WTC11 (cell line): ENCODE measurements at regions not wholly inside any gene's neighbourhood (a gene's known extent, or its start where the extent isn't known, plus 50 kb on each side); places are given as distances from the start of the nearest gene placed in this dataset.

Experiments
- ATAC-seq: fragments of 200-7000 bp; cut with Tn5 transposase; 2 replicates; pipeline ENCODE4 v1.10.0; 2021; ENCODE audit warnings: mild to moderate bottlenecking, moderate library complexity
- CTCF ChIA-PET: fragments of 300-600 bp; sonication (Branson Sonifier 250); formaldehyde crosslinking; loops from one replicate; lab custom pipeline; 2021; ENCODE audit warnings: antibody characterized with exemption; lab: Charles Lee
- POLR2A ChIA-PET: fragments of 350-600 bp; sonication (Branson Sonifier 250); formaldehyde crosslinking; loops from one replicate; lab custom pipeline; 2021; ENCODE audit warnings: antibody characterized with exemption; lab: Charles Lee
- DNase-seq: peaks from one replicate; pipeline ENCODE4 v3.0.0; 2021; ENCODE audit warnings: low spot score
- H3K27ac Mint-ChIP-seq: 2 replicates; pipeline ENCODE4 v1.8.0; 2021; ENCODE audit warnings: mixed read lengths
- H3K27me3 Mint-ChIP-seq: 2 replicates; pipeline ENCODE4 v1.8.0; 2021; ENCODE audit warnings: low read depth, mild to moderate bottlenecking, moderate library complexity, mixed read lengths
- H3K36me3 Mint-ChIP-seq: 2 replicates; pipeline ENCODE4 v1.8.0; 2021; ENCODE audit warnings: mixed read lengths
- H3K4me1 Mint-ChIP-seq: 2 replicates; pipeline ENCODE4 v1.8.0; 2022; ENCODE audit warnings: mixed read lengths
- H3K4me3 Mint-ChIP-seq: 2 replicates; pipeline ENCODE4 v1.8.0; 2021; ENCODE audit warnings: mild to moderate bottlenecking, moderate library complexity, mixed read lengths
- H3K9me3 Mint-ChIP-seq: 2 replicates; pipeline ENCODE4 v1.8.0; 2021; ENCODE audit warnings: mixed read lengths
- JUN ChIP-seq: sonication (generic); formaldehyde crosslinking; IDR thresholded peaks from 2 replicates; pipeline ENCODE4 v1.8.0; 2023; ENCODE audit warnings: mild to moderate bottlenecking, missing genetic modification reagents
- NFE2L1 ChIP-seq: sonication (generic); formaldehyde crosslinking; IDR thresholded peaks from 2 replicates; pipeline ENCODE4 v1.8.1; 2023; ENCODE audit warnings: missing genetic modification reagents
- NR1H2 ChIP-seq: sonication (generic); formaldehyde crosslinking; IDR thresholded peaks from 2 replicates; pipeline ENCODE4 v1.9.0; 2021; ENCODE audit warnings: mild to moderate bottlenecking, moderate library complexity, missing genetic modification reagents
- SOX15 ChIP-seq: fragments of 250-450 bp; sonication (Bioruptor Pico); IDR thresholded peaks from 2 replicates; pipeline ENCODE4 v1.9.0; 2021; ENCODE audit warnings: mild to moderate bottlenecking
- ZNF317 ChIP-seq: sonication (generic); formaldehyde crosslinking; IDR thresholded peaks from 2 replicates; pipeline ENCODE4 v1.8.1; 2023; ENCODE audit warnings: low read depth, mild to moderate bottlenecking, moderate library complexity, missing genetic modification reagents, borderline replicate concordance
- ZNF396 ChIP-seq: fragments of 250-450 bp; sonication (Bioruptor Pico); IDR thresholded peaks from 2 replicates; pipeline ENCODE4 v1.8.0; 2021; ENCODE audit warnings: mild to moderate bottlenecking, moderate library complexity, borderline replicate concordance
- ZNF671 ChIP-seq: fragments of 250-450 bp; sonication (Bioruptor Pico); IDR thresholded peaks from 2 replicates; pipeline ENCODE4 v1.8.0; 2021; ENCODE audit warnings: mild to moderate bottlenecking
- TF ChIP-seq, protein P1 (sequence below): sonication (generic); formaldehyde crosslinking; IDR thresholded peaks from 2 replicates; pipeline ENCODE4 v1.8.0; 2022; ENCODE audit warnings: mild to moderate bottlenecking, missing genetic modification reagents
- TF ChIP-seq, protein P2 (sequence below): sonication (generic); formaldehyde crosslinking; IDR thresholded peaks from 2 replicates; pipeline ENCODE4 v1.8.1; 2022; ENCODE audit warnings: missing genetic modification reagents, borderline replicate concordance
- TF ChIP-seq, protein P3 (sequence below): sonication (generic); formaldehyde crosslinking; IDR thresholded peaks from 2 replicates; pipeline ENCODE4 v1.8.1; 2022; ENCODE audit warnings: low read depth, missing genetic modification reagents, borderline replicate concordance
- TF ChIP-seq, protein P4 (sequence below): fragments of 250-450 bp; sonication (Bioruptor Pico); IDR thresholded peaks from 2 replicates; pipeline ENCODE4 v1.9.0; 2021; ENCODE audit warnings: moderate library complexity, mild to moderate bottlenecking, inconsistent platforms, borderline replicate concordance
- TF ChIP-seq, protein P5 (sequence below): sonication (generic); formaldehyde crosslinking; IDR thresholded peaks from 2 replicates; pipeline ENCODE4 v1.8.0; 2023; ENCODE audit warnings: missing genetic modification reagents, mild to moderate bottlenecking, borderline replicate concordance
- TF ChIP-seq, protein P6 (sequence below): sonication (generic); formaldehyde crosslinking; IDR thresholded peaks from 2 replicates; pipeline ENCODE4 v1.8.1; 2023; ENCODE audit warnings: mild to moderate bottlenecking, missing genetic modification reagents, moderate library complexity
- TF ChIP-seq, protein P7 (sequence below): fragments of 250-450 bp; sonication (Bioruptor Pico); IDR thresholded peaks from 2 replicates; pipeline ENCODE4 v2.1.2; 2022; ENCODE audit warnings: mild to moderate bottlenecking, moderate library complexity
- TF ChIP-seq, protein P8 (sequence below): sonication (generic); formaldehyde crosslinking; IDR thresholded peaks from 2 replicates; pipeline ENCODE4 v1.8.1; 2022; ENCODE audit warnings: mild to moderate bottlenecking, moderate library complexity, missing genetic modification reagents
- TF ChIP-seq, protein P9 (sequence below): fragments of 250-450 bp; sonication (Bioruptor Pico); conservative IDR thresholded peaks from 2 replicates; pipeline ENCODE4 v1.9.0; 2021; ENCODE audit warnings: mild to moderate bottlenecking
- TF ChIP-seq, protein P10 (sequence below): sonication (generic); formaldehyde crosslinking; IDR thresholded peaks from 2 replicates; pipeline ENCODE4 v1.8.0; 2022; ENCODE audit warnings: mild to moderate bottlenecking, missing genetic modification reagents

DNA sequence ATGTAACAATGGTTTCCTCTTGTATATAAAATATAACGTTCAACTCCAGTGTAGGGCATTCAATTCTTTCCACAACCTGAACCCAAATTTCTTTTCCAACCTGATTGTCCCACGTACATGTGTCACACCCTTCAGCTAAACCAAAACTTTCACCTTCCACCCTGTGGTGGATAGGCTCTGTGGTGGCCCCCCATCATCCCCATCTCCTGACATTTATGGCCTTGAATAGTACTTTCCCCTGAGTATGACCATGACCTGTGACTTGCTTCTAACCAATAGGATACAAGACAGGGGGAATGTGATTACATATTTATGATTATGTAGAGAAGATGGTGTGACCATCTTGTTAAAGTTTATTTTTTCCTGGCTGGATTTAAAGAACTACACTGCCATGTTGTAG lies 377.0 kb downstream of the PTPRC start:
- TF ChIP-seq, protein P1, sequence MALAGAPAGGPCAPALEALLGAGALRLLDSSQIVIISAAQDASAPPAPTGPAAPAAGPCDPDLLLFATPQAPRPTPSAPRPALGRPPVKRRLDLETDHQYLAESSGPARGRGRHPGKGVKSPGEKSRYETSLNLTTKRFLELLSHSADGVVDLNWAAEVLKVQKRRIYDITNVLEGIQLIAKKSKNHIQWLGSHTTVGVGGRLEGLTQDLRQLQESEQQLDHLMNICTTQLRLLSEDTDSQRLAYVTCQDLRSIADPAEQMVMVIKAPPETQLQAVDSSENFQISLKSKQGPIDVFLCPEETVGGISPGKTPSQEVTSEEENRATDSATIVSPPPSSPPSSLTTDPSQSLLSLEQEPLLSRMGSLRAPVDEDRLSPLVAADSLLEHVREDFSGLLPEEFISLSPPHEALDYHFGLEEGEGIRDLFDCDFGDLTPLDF (CRISPR knock-in tag), result no peak
- TF ChIP-seq, protein P2, sequence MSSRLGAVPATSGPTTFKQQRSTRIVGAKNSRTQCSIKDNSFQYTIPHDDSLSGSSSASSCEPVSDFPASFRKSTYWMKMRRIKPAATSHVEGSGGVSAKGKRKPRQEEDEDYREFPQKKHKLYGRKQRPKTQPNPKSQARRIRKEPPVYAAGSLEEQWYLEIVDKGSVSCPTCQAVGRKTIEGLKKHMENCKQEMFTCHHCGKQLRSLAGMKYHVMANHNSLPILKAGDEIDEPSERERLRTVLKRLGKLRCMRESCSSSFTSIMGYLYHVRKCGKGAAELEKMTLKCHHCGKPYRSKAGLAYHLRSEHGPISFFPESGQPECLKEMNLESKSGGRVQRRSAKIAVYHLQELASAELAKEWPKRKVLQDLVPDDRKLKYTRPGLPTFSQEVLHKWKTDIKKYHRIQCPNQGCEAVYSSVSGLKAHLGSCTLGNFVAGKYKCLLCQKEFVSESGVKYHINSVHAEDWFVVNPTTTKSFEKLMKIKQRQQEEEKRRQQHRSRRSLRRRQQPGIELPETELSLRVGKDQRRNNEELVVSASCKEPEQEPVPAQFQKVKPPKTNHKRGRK (CRISPR knock-in tag), result no peak
- TF ChIP-seq NFE2L1 (CRISPR knock-in tag), result no peak
- no peak for TF ChIP-seq ZNF317 (CRISPR knock-in tag)
- no peak for TF ChIP-seq ZNF671 (CRISPR knock-in tag)
- TF ChIP-seq, protein P3, sequence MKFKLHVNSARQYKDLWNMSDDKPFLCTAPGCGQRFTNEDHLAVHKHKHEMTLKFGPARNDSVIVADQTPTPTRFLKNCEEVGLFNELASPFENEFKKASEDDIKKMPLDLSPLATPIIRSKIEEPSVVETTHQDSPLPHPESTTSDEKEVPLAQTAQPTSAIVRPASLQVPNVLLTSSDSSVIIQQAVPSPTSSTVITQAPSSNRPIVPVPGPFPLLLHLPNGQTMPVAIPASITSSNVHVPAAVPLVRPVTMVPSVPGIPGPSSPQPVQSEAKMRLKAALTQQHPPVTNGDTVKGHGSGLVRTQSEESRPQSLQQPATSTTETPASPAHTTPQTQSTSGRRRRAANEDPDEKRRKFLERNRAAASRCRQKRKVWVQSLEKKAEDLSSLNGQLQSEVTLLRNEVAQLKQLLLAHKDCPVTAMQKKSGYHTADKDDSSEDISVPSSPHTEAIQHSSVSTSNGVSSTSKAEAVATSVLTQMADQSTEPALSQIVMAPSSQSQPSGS (CRISPR knock-in tag), result no peak
- TF ChIP-seq NR1H2 (CRISPR knock-in tag), result no peak
- TF ChIP-seq, protein P4, sequence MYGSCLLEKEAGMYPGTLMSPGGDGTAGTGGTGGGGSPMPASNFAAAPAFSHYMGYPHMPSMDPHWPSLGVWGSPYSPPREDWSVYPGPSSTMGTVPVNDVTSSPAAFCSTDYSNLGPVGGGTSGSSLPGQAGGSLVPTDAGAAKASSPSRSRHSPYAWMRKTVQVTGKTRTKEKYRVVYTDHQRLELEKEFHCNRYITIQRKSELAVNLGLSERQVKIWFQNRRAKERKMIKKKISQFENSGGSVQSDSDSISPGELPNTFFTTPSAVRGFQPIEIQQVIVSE, result no peak
- TF ChIP-seq ZNF396 (CRISPR knock-in tag), result no peak
- no peak for TF ChIP-seq SOX15
- TF ChIP-seq, protein P5, sequence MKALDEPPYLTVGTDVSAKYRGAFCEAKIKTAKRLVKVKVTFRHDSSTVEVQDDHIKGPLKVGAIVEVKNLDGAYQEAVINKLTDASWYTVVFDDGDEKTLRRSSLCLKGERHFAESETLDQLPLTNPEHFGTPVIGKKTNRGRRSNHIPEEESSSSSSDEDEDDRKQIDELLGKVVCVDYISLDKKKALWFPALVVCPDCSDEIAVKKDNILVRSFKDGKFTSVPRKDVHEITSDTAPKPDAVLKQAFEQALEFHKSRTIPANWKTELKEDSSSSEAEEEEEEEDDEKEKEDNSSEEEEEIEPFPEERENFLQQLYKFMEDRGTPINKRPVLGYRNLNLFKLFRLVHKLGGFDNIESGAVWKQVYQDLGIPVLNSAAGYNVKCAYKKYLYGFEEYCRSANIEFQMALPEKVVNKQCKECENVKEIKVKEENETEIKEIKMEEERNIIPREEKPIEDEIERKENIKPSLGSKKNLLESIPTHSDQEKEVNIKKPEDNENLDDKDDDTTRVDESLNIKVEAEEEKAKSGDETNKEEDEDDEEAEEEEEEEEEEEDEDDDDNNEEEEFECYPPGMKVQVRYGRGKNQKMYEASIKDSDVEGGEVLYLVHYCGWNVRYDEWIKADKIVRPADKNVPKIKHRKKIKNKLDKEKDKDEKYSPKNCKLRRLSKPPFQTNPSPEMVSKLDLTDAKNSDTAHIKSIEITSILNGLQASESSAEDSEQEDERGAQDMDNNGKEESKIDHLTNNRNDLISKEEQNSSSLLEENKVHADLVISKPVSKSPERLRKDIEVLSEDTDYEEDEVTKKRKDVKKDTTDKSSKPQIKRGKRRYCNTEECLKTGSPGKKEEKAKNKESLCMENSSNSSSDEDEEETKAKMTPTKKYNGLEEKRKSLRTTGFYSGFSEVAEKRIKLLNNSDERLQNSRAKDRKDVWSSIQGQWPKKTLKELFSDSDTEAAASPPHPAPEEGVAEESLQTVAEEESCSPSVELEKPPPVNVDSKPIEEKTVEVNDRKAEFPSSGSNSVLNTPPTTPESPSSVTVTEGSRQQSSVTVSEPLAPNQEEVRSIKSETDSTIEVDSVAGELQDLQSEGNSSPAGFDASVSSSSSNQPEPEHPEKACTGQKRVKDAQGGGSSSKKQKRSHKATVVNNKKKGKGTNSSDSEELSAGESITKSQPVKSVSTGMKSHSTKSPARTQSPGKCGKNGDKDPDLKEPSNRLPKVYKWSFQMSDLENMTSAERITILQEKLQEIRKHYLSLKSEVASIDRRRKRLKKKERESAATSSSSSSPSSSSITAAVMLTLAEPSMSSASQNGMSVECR (CRISPR knock-in tag), result no peak
- TF ChIP-seq, protein P6, sequence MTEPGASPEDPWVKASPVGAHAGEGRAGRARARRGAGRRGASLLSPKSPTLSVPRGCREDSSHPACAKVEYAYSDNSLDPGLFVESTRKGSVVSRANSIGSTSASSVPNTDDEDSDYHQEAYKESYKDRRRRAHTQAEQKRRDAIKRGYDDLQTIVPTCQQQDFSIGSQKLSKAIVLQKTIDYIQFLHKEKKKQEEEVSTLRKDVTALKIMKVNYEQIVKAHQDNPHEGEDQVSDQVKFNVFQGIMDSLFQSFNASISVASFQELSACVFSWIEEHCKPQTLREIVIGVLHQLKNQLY (CRISPR knock-in tag), result no peak
- TF ChIP-seq, protein P7, sequence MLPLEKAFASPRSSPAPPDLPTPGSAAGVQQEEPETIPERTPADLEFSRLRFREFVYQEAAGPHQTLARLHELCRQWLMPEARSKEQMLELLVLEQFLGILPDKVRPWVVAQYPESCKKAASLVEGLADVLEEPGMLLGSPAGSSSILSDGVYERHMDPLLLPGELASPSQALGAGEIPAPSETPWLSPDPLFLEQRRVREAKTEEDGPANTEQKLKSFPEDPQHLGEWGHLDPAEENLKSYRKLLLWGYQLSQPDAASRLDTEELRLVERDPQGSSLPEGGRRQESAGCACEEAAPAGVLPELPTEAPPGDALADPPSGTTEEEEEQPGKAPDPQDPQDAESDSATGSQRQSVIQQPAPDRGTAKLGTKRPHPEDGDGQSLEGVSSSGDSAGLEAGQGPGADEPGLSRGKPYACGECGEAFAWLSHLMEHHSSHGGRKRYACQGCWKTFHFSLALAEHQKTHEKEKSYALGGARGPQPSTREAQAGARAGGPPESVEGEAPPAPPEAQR (CRISPR knock-in tag), result no peak
- TF ChIP-seq, protein P8, sequence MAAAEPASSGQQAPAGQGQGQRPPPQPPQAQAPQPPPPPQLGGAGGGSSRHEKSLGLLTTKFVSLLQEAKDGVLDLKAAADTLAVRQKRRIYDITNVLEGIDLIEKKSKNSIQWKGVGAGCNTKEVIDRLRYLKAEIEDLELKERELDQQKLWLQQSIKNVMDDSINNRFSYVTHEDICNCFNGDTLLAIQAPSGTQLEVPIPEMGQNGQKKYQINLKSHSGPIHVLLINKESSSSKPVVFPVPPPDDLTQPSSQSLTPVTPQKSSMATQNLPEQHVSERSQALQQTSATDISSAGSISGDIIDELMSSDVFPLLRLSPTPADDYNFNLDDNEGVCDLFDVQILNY (CRISPR knock-in tag), result no peak
- TF ChIP-seq, protein P9, sequence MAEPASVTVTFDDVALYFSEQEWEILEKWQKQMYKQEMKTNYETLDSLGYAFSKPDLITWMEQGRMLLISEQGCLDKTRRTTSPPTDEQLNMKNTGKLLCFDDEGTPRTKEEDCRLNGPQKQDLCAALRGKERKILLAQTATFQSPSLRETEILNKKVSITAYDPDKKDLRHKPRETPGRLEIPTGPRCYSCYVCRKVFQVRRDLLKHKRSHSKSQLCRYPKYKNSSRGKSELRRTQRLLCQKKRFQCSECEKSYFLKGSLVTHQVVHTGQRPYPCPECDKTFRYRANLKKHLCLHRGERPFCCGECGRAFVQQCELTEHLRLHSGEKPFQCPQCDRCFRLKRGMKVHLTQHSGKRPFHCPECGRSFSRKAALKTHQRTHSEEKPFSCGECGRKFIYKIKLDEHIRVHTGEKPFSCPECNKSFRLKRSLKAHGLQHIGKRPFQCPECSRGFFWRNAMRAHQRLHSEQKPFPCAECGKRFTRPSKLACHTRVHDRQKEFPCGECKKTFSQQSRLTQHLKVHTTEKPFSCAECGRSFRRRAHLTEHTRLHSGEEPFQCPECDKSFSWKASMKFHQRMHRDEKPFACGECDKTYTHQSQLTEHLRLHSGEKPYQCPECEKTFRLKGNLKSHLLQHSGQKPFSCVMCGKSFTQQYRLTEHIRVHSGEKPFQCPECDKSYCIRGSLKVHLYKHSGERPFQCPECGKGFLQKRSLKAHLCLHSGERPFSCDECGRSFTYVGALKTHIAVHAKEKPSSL (CRISPR knock-in tag), result no peak
- TF ChIP-seq, protein P10, sequence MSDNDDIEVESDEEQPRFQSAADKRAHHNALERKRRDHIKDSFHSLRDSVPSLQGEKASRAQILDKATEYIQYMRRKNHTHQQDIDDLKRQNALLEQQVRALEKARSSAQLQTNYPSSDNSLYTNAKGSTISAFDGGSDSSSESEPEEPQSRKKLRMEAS (CRISPR knock-in tag), result no peak
- no peak for TF ChIP-seq JUN
- H3K4me3 Mint-ChIP-seq, result no peak overlapping the region
- no peaks in the 10 kb centered on the region for H3K27me3 Mint-ChIP-seq
- no peak for ATAC-seq
- ChIA-PET POLR2A (no interaction called here), CTCF (no interaction called here)
- no peak overlapping the region for H3K27ac Mint-ChIP-seq
- H3K36me3 Mint-ChIP-seq, result no peaks in the 10 kb centered on the region
- H3K4me1 Mint-ChIP-seq, result no peaks in the 10 kb centered on the region
- H3K9me3 Mint-ChIP-seq, result no peaks in the 10 kb centered on the region
- DNase-seq, result no peak
